ENCODE measurements at regions not wholly inside any gene's neighbourhood (a gene's known extent, or its start where the extent isn't known, plus 50 kb on each side); places are given as distances from the start of the nearest gene placed in this dataset.

DNA sequence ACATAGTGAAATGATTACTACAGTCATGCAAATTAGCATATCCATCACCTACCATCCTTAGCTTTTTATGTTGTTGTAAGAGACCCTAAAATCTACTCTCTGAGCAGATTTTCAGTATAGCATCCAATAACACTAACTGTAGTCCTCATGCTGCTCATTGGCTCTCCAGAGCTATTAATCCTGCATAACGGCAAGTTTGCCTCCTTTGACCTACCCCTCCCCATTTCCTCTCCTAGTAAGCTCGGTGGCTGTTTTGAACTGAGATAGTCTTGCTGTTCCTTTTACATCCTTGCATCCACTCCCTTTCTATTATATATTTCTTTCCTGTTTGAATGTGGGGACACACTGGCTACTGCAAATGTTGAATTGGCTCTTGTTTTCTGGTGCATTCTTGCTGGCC, 481.5 kb downstream of the TSN start:
- no peak for TF ChIP-seq CTCF (IDR thresholded peaks at IDR 0.05; ENCODE audit: insufficient read depth, low read depth, low read length)
- no peak for TF ChIP-seq EZH2 (IDR thresholded peaks at IDR 0.05; ENCODE audit: insufficient read depth, low read length)
